ENCODE measurements at regions not wholly inside any gene's neighbourhood (a gene's known extent, or its start where the extent isn't known, plus 50 kb on each side); places are given as distances from the start of the nearest gene placed in this dataset.

GRCh38 chr2:11023326-11024258 lies 111.9 kb downstream of the KCNF1 start:
- no peak overlapping the region for H3K56ac ChIP-seq (replicated peaks; ENCODE audit: insufficient read length, low read depth, low read length)
- H4K8ac ChIP-seq (ENCODE audit: extremely low read depth, insufficient read depth, low read length): no peak overlapping the region
- H3K14ac ChIP-seq (ENCODE audit: insufficient read length): no peak overlapping the region
- H2AK5ac ChIP-seq (ENCODE audit: low read depth, low read length): no peak overlapping the region
- H2BK12ac ChIP-seq (ENCODE audit: low read depth, low read length): no peak overlapping the region
- no peak overlapping the region for H2BK15ac ChIP-seq (ENCODE audit: low read length)
- H3K23ac ChIP-seq (ENCODE audit: insufficient read length): no peak overlapping the region
- whole genome bisulfite sequencing, 2 experiments (ENCODE audit: extremely low coverage in 1 of 2, insufficient coverage in 1 of 2, insufficient read length in 1 of 2, insufficient replicate concordance in 2 of 2, low coverage in 1 of 2, low lambda C conversion rate in 2 of 2, missing lambda C conversion rate in 1 of 2): 90% methylated on average over 26 of the region's 29 CpGs; no CpG with 5 or more reads in 1 of the 2 experiments
- no peak overlapping the region for H4K91ac ChIP-seq (replicated peaks; ENCODE audit: insufficient read length, low read length)
- no peak overlapping the region for H3K4me3 ChIP-seq (ENCODE audit: extremely low read depth in 1 of 4, insufficient read depth in 2 of 4, low read depth in 3 of 4, low read length in 4 of 4)
- POLR2A ChIA-PET (ENCODE audit: partially characterized antibody): interaction anchor here (0.5 kb wide), 1 partner anchor 37 kb away, joined by 4 read pairs; no protein-coding TSS in a partner anchor
- no peaks in the 10 kb centered on the region for H3K27me3 ChIP-seq (replicated peaks in 1 of 4; ENCODE audit: control insufficient read depth in 3 of 4, extremely low read depth in 1 of 4, insufficient read depth in 3 of 4, low read length in 3 of 4)
- H3K9ac ChIP-seq (replicated peaks in 1 of 4; ENCODE audit: extremely low read depth in 1 of 4, low read depth in 3 of 4, low read length in 3 of 4): no peak overlapping the region; a peak in 1 of 7 replicates
- H2BK20ac ChIP-seq (ENCODE audit: low read length): no peak overlapping the region
- DNase-seq (ENCODE audit: low read depth in 1 of 2, low spot score in 2 of 2) (peak in 1 of 2 experiments; percentile 44), FAIRE-seq (no peak)
- no peaks in the 10 kb centered on the region for H3K79me1 ChIP-seq (ENCODE audit: low read depth, low read length)
- H3K9me3 ChIP-seq (ENCODE audit: insufficient read depth in 2 of 2, low read depth in 1 of 2, low read length in 1 of 2): no peaks in the 10 kb centered on the region
- H3K36me3 ChIP-seq (ENCODE audit: control insufficient read depth in 2 of 4, insufficient read depth in 4 of 4, low read length in 3 of 4): no peaks in the 10 kb centered on the region
- no peak overlapping the region for H3K27ac ChIP-seq (ENCODE audit: low read depth, low read length)
- TF ChIP-seq FOSL1 (IDR thresholded peaks at IDR 0.05; ENCODE audit: insufficient read depth, low read depth, low read length) (no peak), MAFK (IDR thresholded peaks at IDR 0.05; ENCODE audit: low read depth, low read length) (no peak), POLR2AphosphoS5 (IDR thresholded peaks at IDR 0.05; ENCODE audit: low read depth, low read length) (no peak), CTCF (IDR thresholded peaks at IDR 0.05; ENCODE audit: control extremely low read depth in 1 of 3, insufficient read depth in 1 of 3, low read depth in 1 of 3, low read length in 3 of 3) (no peak), RFX5 (IDR thresholded peaks at IDR 0.05; ENCODE audit: borderline replicate concordance, low read depth, low read length) (no peak), SP4 (IDR thresholded peaks at IDR 0.05; ENCODE audit: low read length) (no peak), KDM1A (IDR thresholded peaks at IDR 0.05; ENCODE audit: borderline replicate concordance, low read length) (no peak), JUN (IDR thresholded peaks at IDR 0.05; ENCODE audit: low read depth, low read length) (no peak)
- no peak overlapping the region for H2BK120ac ChIP-seq (replicated peaks; ENCODE audit: low read depth, low read length)
- H3K23me2 ChIP-seq (ENCODE audit: low read depth, low read length): no peaks in the 10 kb centered on the region
- H3K4me2 ChIP-seq (ENCODE audit: insufficient read depth in 1 of 2, low read depth in 2 of 2, low read length in 2 of 2): no peak overlapping the region
- no peak overlapping the region for H2AFZ ChIP-seq (ENCODE audit: low read length)
- no peaks in the 10 kb centered on the region for H4K20me1 ChIP-seq (replicated peaks in 1 of 2; ENCODE audit: control insufficient read depth in 1 of 2, insufficient read depth in 2 of 2, low read length in 2 of 2)
- CTCF ChIA-PET (ENCODE audit: partially characterized antibody): interaction anchor here (0.6 to 1.3 kb wide), 12 partner anchors 9 to 394 kb away, joined by 3 to 4 read pairs (median 3); no protein-coding TSS in a partner anchor
- H4K5ac ChIP-seq (ENCODE audit: insufficient read length, low read depth, low read length): no peak overlapping the region
- no peaks in the 10 kb centered on the region for H3K79me2 ChIP-seq (ENCODE audit: control insufficient read depth in 1 of 2, insufficient read depth in 2 of 2, low read length in 2 of 2)
- H2BK5ac ChIP-seq (ENCODE audit: low read depth, low read length): no peak overlapping the region
- H3K4ac ChIP-seq (replicated peaks; ENCODE audit: insufficient read length, low read depth, low read length): no peak overlapping the region
- H3K18ac ChIP-seq (ENCODE audit: extremely low read depth, low read length): no peak overlapping the region
- peaks cover 0 to 3% (median 1%) of the 10 kb centered on the region in 4 experiments; a peak in 3 of 7 replicates for H3K4me1 ChIP-seq (replicated peaks in 1 of 4; ENCODE audit: control insufficient read depth in 3 of 4, insufficient read depth in 4 of 4, low read length in 3 of 4)

All from H1 (cell line).